ENCODE measurements at regions not wholly inside any gene's neighbourhood (a gene's known extent, or its start where the extent isn't known, plus 50 kb on each side); places are given as distances from the start of the nearest gene placed in this dataset.

- no peak for DNase-seq
Observed at GRCh38 chr9:28037968-28038367, 464.7 kb upstream of the C9orf72 start.

GRCh38 chr9:28045051-28045450 lies 471.8 kb upstream of the C9orf72 start:
- DNase-seq, result no peak

- DNase-seq, result no peak
Observed at GRCh38 chr9:28050046-28050445, 476.8 kb upstream of the C9orf72 start.

GRCh38 chr9:28050941-28051340 lies 477.7 kb upstream of the C9orf72 start:
- DNase-seq, result no peak

DNA sequence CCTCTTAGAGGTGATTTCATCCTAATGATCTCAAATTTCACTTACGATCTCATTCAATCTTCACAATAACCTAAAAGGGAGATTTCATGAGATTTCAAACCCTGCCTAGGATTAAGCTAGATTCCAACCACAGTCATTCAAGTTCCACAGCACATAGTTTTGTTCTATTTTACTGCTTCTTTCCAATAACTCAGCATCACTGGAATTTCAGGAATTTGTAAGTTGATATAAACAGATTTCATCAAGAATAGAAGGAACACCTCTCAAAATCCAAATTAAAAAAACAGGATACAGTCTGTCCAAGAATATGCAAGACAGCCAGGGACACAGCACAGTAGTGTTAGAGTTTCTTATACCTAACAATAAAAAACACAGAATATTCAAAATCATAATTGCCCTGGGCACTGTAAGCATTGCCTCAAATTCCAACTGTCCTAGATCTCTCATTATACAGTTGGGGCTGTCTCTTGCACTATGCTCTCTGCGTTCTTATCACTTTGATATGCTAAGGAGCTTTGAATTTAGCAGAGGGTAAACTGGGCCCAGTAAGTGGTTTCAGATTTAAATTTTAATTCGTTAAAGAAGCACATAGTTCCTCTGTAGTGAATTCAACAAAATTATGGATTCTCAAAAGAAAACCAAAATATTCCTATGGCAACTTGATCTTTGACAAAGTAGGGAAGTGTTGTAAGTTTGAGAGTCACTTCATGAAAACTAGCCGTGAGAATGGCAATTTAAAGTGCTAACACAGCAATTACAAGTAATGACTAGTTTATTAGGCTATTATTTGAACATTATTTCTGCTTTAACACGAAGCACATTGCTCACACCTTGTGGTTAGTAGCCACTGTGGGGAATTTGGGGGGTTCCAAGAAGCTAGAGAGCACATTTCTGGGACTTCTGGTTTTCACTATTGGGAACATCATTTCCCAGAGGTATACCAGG lies 478.6 kb upstream of the C9orf72 start:
- no peak for DNase-seq

DNA sequence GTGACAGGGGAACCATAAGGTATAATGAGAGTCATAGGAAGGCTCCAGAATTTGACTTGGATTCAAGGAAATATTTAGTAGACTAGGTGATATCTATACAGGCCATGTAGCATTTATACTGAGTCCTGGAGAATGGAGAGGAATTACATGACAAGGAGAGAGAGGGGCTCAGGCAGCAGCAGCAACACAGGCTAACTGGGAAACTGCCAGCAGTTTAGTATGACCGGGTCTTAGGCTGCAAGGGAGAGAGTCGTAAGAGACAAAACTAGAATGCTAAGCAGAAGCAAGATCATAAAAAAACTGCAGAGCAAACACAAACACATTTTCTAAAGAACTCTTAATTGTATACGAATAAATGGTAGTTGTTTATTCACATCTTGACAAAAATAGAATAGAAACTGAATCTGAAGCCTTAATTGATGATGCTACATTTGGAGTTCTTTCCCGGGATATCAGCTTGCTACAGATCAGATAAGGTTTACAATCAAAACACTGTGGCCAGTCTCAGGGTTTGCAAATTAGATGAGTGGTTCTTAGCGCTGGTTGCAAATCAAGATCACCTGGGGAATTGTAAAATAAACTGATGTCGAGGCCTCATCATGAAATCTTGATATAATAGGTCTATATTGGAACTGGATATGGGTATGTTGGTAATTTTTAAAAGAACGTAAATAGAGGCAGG lies 480.0 kb upstream of the C9orf72 start:
- no peak for DNase-seq

DNA sequence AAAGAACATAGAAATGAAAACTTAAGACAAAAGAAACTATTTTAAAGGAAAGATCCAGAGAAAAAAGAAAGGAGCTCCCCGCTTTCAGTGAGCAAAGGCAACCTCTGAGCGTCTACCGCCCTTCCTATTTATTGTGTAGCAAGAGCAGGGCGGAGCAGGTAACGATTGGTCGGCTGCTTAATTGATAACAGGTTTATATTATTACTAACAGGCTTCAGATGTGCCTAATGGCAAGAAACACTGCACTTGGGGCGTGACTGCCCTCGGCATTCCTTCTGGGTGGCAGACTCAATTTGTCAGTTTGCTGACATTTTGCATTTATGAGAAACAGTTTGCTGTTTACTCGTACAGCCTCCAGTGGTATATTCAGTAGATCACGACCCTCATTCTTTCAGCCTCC lies 482.7 kb upstream of the C9orf72 start:
- DNase-seq, result no peak

GRCh38 chr9:28056466-28056865 lies 483.2 kb upstream of the C9orf72 start:
- no peak for DNase-seq

DNA sequence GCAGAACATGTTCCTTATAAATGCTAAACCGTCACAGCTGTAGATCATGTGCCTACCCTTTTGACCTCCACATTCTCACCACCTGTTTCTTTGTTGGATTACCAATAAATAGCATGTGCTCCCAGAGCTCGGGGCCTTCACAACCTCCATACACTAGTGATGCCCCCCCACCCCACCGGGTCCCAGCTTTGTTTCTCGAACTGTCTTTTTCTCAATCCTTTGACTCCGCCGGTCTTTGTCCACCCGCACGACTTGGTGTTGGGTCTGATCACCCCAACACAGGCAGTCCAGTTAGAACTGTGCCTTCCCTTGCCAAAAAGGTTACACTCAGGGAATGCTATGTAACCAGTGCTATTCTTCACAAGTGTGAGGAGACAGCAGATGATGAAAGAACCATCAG lies 485.9 kb upstream of the C9orf72 start:
- no peak for DNase-seq

GRCh38 chr9:28064241-28064815 lies 491.0 kb upstream of the C9orf72 start:
- no peak for DNase-seq

GRCh38 chr9:28073270-28073669 lies 500.0 kb upstream of the C9orf72 start:
- DNase-seq, result no peak

DNA sequence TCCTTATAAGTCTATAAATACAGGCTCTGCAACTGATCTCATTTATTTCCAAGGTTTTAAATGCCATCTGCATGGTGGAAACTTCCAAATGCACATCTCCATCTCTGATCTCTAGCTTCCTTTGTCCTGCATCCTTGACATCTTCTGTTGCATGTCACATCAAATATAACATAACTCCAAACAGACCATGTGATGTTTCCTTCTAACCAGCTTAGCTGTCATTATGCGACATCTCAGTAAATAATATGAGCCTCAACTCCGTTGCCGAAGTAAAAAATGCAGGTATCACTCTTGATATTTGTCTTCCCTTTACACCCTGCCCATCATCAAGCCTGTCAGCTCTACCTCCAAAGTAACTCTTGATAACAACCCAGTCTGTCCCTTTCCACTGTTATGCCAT lies 506.4 kb upstream of the C9orf72 start:
- no peak for DNase-seq

- no peak for DNase-seq
Observed at GRCh38 chr9:28082671-28083070, 509.4 kb upstream of the C9orf72 start.

DNA sequence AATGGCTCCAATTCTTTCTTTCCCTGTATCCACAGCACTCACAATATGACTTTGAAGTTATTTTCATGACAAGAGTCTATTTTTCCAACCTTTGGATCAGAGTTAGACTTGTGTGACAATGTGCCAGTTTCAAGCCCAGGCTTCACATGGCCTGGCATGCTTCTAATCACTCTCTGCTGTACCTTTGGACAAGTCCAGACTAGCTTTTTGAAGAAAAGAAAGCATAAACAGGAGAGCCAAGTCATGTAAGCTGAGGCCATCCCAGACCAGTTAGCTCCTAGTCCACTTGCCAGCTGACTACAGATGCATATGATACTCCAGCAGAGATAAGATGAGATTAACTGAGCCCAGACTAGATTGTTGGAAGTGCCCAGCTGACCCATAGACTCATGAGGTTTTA lies 513.6 kb upstream of the C9orf72 start:
- DNase-seq, result no peak

GRCh38 chr9:28092981-28093936 lies 520.0 kb upstream of the C9orf72 start:
- DNase-seq, result no peak

- no peak for DNase-seq
Observed at GRCh38 chr9:28101509-28101908, 528.2 kb upstream of the C9orf72 start.

DNA sequence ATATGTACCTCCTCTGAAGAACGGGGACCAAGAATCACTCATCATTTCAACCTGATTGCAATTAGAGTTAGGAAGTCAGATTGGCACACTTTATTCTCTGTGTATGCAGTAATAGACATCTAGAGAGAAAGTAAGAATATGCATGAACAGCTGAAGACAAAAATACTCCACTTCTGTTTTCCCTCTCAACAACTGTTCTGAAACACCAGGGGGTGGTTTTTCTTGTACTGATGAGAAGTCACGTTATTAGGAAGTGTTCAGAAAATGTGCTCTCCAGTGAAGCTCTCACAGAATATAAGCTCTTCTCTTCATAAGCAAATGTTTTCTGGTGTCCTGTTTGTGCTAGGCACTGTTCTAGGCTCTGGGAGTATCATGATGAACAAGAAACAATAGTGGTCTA lies 531.7 kb upstream of the C9orf72 start:
- DNase-seq, result no peak

- no peak for DNase-seq
Observed at GRCh38 chr9:28120184-28120583, 546.9 kb upstream of the C9orf72 start.

GRCh38 chr9:28120626-28121025 lies 547.3 kb upstream of the C9orf72 start:
- DNase-seq, result no peak

DNA sequence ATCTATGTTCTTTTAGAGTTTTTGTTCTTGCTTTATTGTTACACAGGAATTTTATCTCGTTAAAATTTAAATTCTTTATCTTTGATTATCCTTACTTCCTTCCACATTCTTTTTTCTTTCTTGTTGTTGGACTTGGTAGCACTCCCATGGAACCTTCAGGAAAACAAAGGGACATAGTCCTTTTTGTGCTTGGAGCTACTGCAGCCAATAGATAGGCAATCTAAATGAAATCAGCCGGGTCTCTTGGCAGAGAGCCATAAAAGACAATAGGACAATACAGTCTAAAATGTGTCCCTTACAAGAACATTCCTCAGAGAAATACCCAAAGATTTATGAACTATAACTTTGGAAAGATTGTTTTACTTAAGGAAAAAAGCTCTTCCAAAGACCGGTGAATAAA lies 548.1 kb upstream of the C9orf72 start:
- DNase-seq, result no peak

GRCh38 chr9:28124917-28125316 lies 551.6 kb upstream of the C9orf72 start:
- DNase-seq, result no peak

GRCh38 chr9:28127101-28127500 lies 553.8 kb upstream of the C9orf72 start:
- DNase-seq, result no peak

All from right forelimb (tissue), 1 donor.